SK-N-SH (cell line): ENCODE measurements at regions not wholly inside any gene's neighbourhood (a gene's known extent, or its start where the extent isn't known, plus 50 kb on each side); places are given as distances from the start of the nearest gene placed in this dataset.

Experiments used
- CTCF ChIA-PET: fragments of 300-600, 350-600 bp; formaldehyde crosslinking; extraction: SDS; loops from one replicate; lab custom pipeline; 2021; lab: Yijun Ruan, JAX
- POLR2A ChIA-PET: fragments of 350-600 bp; sonication (Branson Sonifier 250); formaldehyde crosslinking; extraction: SDS; loops from one replicate; lab custom pipeline; 2020; ENCODE audit warnings: antibody characterized with exemption, inconsistent platforms; lab: Yijun Ruan, JAX
- DNase-seq: peaks from one replicate; pipeline ENCODE4 v3.0.0; 2012
- H2AFZ ChIP-seq: fragments of 200-600 bp; sonication (generic); 2 replicates; pipeline ENCODE4 v1.8.1; 2016; ENCODE audit warnings: antibody characterized with exemption, mild to moderate bottlenecking, low read depth
- H3F3A ChIP-seq: fragments of 200-600 bp; sonication (generic); replicated peaks from 2 replicates; pipeline ENCODE3; 2016; ENCODE audit warnings: antibody characterized with exemption, mild to moderate bottlenecking; ENCODE audit not compliant: insufficient read depth
- H3K27ac ChIP-seq, 2 experiments: fragments of 200-500 bp in 1 of 2; fragments of 200-600 bp in 1 of 2; sonication (Bioruptor generic) in 1 of 2; sonication (generic), shearing (Covaris generic) in 1 of 2; 2 replicates each; pipeline versions ENCODE4 v1.5.1 to v1.6.1; 2014 to 2016; ENCODE audit warnings: low read depth in 2 of 2, inconsistent platforms in 1 of 2, low read length in 1 of 2, mild to moderate bottlenecking in 1 of 2, mixed read lengths in 1 of 2
- H3K27me3 ChIP-seq: fragments of 200-600 bp; sonication (generic), shearing (Covaris generic); 2 replicates; pipeline ENCODE4 v1.6.1; 2016; ENCODE audit warnings: mixed run types; ENCODE audit not compliant: insufficient read depth
- H3K36me3 ChIP-seq, 2 experiments: fragments of 200-500 bp in 1 of 2; fragments of 200-600 bp in 1 of 2; sonication (Bioruptor generic) in 1 of 2; sonication (generic) in 1 of 2; replicated peaks in 1 of 2; 2 replicates each; pipeline versions ENCODE3 to v1.5.1; 2014 to 2016; ENCODE audit warnings: low read length in 1 of 2, mild to moderate bottlenecking in 1 of 2; ENCODE audit not compliant: insufficient read depth in 2 of 2, control insufficient read depth in 1 of 2
- H3K4me1 ChIP-seq, 2 experiments: fragments of 200-500 bp in 1 of 2; fragments of 200-600 bp in 1 of 2; sonication (Bioruptor generic) in 1 of 2; sonication (generic), shearing (Covaris generic) in 1 of 2; 2 replicates each; pipeline versions ENCODE4 v1.5.1 to v1.6.1; 2014 to 2016; ENCODE audit warnings: low read depth in 1 of 2, low read length in 1 of 2, mixed run types in 1 of 2; ENCODE audit not compliant: insufficient read depth in 2 of 2, control insufficient read depth in 1 of 2
- H3K4me2 ChIP-seq: fragments of 200-600 bp; sonication (generic), shearing (Covaris generic); 2 replicates; pipeline ENCODE4 v1.6.1; 2017; ENCODE audit warnings: mixed run types
- H3K4me3 ChIP-seq, 2 experiments: fragments of 200-500 bp in 1 of 2; fragments of 200-600 bp in 1 of 2; sonication (Bioruptor generic) in 1 of 2; sonication (generic), shearing (Covaris generic) in 1 of 2; 2 replicates each; pipeline versions ENCODE4 v1.5.1 to v1.8.1; 2014 to 2016; ENCODE audit warnings: low read depth in 2 of 2, inconsistent platforms in 1 of 2, low read length in 1 of 2, mild to moderate bottlenecking in 1 of 2, mixed read lengths in 1 of 2, moderate library complexity in 1 of 2
- H3K79me2 ChIP-seq: fragments of 200-600 bp; sonication (generic); 2 replicates; pipeline ENCODE4 v1.8.1; 2017; ENCODE audit warnings: mild to moderate bottlenecking; ENCODE audit not compliant: insufficient read depth
- H3K9ac ChIP-seq: fragments of 200-600 bp; sonication (generic); 2 replicates; pipeline ENCODE4 v1.6.1; 2017; ENCODE audit warnings: mixed run types
- H3K9me2 ChIP-seq: fragments of 200-600 bp; sonication (generic); 2 replicates; pipeline ENCODE4 v1.6.1; 2017; ENCODE audit warnings: mixed run types
- H3K9me3 ChIP-seq: fragments of 200-600 bp; sonication (generic); 2 replicates; pipeline ENCODE4 v1.6.1; 2017; ENCODE audit warnings: mixed run types, mild to moderate bottlenecking, moderate library complexity
- H4K20me1 ChIP-seq: fragments of 200-600 bp; sonication (generic); 2 replicates; pipeline ENCODE4 v1.6.1; 2017; ENCODE audit warnings: mild to moderate bottlenecking, mixed run types; ENCODE audit not compliant: insufficient read depth
- CHD2 ChIP-seq: fragments of 150-350 bp; IDR thresholded peaks from 2 replicates; pipeline ENCODE4 v1.6.1; 2018; ENCODE audit warnings: low read length; ENCODE audit not compliant: partially characterized antibody
- CTCF ChIP-seq: fragments of 200-600 bp; sonication (generic); IDR thresholded peaks from 2 replicates; pipeline ENCODE4 v1.6.1; 2017; ENCODE audit warnings: antibody characterized with exemption, mild to moderate bottlenecking, moderate library complexity
- FOSL2 ChIP-seq: IDR thresholded peaks from 2 replicates; pipeline ENCODE4 v1.4.0; 2012; ENCODE audit warnings: low read depth, mild to moderate bottlenecking, moderate library complexity, borderline replicate concordance
- FOXJ3 ChIP-seq: sonication (generic); formaldehyde crosslinking; IDR thresholded peaks from 2 replicates; pipeline ENCODE4 v1.5.1; 2020; ENCODE audit warnings: mild to moderate bottlenecking, missing genetic modification reagents
- FOXM1 ChIP-seq: IDR thresholded peaks from 2 replicates; pipeline ENCODE4 v1.4.0; 2012; ENCODE audit warnings: low read depth, mild to moderate bottlenecking
- JUND ChIP-seq: IDR thresholded peaks from 2 replicates; pipeline ENCODE4 v1.4.0; 2012
- MAX ChIP-seq: IDR thresholded peaks from 2 replicates; pipeline ENCODE4 v1.4.0; 2012; ENCODE audit warnings: low read depth
- MXI1 ChIP-seq: IDR thresholded peaks from 2 replicates; pipeline ENCODE4 v1.6.1; 2012; ENCODE audit warnings: mild to moderate bottlenecking, low read depth, low read length, improper control_type of control experiment
- NFIC ChIP-seq: IDR thresholded peaks from 2 replicates; pipeline ENCODE4 v1.4.0; 2012; ENCODE audit warnings: borderline replicate concordance
- PBX3 ChIP-seq: IDR thresholded peaks from 2 replicates; pipeline ENCODE4; 2012
- REST ChIP-seq: IDR thresholded peaks from 2 replicates; pipeline ENCODE4 v1.6.1; 2012; ENCODE audit warnings: mild to moderate bottlenecking, low read depth, low read length, moderate library complexity
- RFX5 ChIP-seq: IDR thresholded peaks from 2 replicates; pipeline ENCODE4 v1.6.1; 2012; ENCODE audit warnings: mild to moderate bottlenecking, improper control_type of control experiment, low read length
- TAF1 ChIP-seq: IDR thresholded peaks from 2 replicates; pipeline ENCODE4 v1.6.1; 2012; ENCODE audit warnings: low read depth, mild to moderate bottlenecking, low read length, moderate library complexity, borderline replicate concordance
- TEAD4 ChIP-seq: IDR thresholded peaks from 2 replicates; pipeline ENCODE4 v1.4.0; 2012; ENCODE audit warnings: mild to moderate bottlenecking, borderline replicate concordance; ENCODE audit not compliant: insufficient read depth
- YY1 ChIP-seq: IDR thresholded peaks from 2 replicates; pipeline ENCODE4 v1.4.0; 2012; ENCODE audit warnings: low read depth, mild to moderate bottlenecking
- WGBS: methylation state at CpG from one replicate; pipeline ENCODE4 v1.1.6; 2017; ENCODE audit warnings: low lambda C conversion rate; 5-methylcytosine and 5-hydroxymethylcytosine counted together

- TF ChIP-seq MXI1 (no peak), CTCF (no peak), FOSL2 (no peak), TAF1 (no peak), RFX5 (no peak), FOXJ3 (no peak), PBX3 (no peak), TEAD4 (no peak), CHD2 (no peak), YY1 (no peak), MAX (no peak), REST (no peak), JUND (no peak), FOXM1 (no peak), NFIC (no peak)
- CTCF ChIA-PET: no interaction called here
- Histone ChIP-seq H3K9me2 (no peaks in the 10 kb centered on the region), H3K9ac (no peak overlapping the region), H2AFZ (no peak overlapping the region), H3K27me3 (no peaks in the 10 kb centered on the region), H3K79me2 (no peaks in the 10 kb centered on the region), H3K4me3 (no peak overlapping the region), H3K9me3 (no peaks in the 10 kb centered on the region), H3F3A (no peaks in the 10 kb centered on the region), H3K27ac (no peak overlapping the region), H3K36me3 (no peaks in the 10 kb centered on the region), H4K20me1 (no peaks in the 10 kb centered on the region), H3K4me2 (no peak overlapping the region), H3K4me1 (no peaks in the 10 kb centered on the region)
- WGBS: 47% methylated on average over 1 of the region's 1 CpG
- DNase-seq: no peak
- POLR2A ChIA-PET: no interaction called here
These were observed 121.4 kb upstream of the CARD18 start for GRCh38 chr11:105260976-105261375.
